Stimulated activated CD8-positive, alpha-beta memory T cell treated with anti-CD3 and anti-CD28 coated beads, Interleukin-4, amount 100 ng/mL, for 48 hours (primary cell): ENCODE measurements at regions not wholly inside any gene's neighbourhood (a gene's known extent, or its start where the extent isn't known, plus 50 kb on each side); places are given as distances from the start of the nearest gene placed in this dataset.
"Not testable (repeated sequence)": the region's sequence is repeated elsewhere in the genome, so short reads cannot be mapped to it uniquely, and the experiment has no call there.

Source experiments
- DNase-seq: peaks from one replicate; pipeline ENCODE4 v3.0.0-alpha.2; 2020

- DNase-seq, result not testable (repeated sequence)
Observed at GRCh38 chr1:206256935-206257334, 53.6 kb downstream of the SRGAP2 start.

DNA sequence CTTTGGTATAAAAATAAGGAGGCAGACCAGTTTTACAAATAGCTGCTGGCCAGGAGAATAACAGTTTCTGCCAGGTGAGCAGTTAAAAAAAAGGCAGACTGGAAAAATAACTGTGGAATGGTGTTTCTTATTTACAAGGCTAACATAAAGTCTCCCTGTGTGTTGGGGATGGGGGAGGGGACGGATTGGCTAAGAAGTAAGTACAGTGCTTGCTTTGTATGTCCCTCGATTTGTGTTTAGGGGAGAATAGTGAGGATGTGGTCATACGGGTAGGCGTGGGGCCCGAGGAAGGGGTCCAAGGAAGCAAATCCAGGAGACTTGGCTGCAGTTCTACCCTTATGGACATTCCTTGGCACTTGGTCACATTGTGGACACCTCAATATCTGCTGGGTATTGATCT is 58.1 kb downstream of the SRGAP2 start:
- DNase-seq, result not testable (repeated sequence)

GRCh38 chr1:206262424-206262823 is 59.1 kb downstream of the SRGAP2 start:
- DNase-seq, result not testable (repeated sequence)

DNA sequence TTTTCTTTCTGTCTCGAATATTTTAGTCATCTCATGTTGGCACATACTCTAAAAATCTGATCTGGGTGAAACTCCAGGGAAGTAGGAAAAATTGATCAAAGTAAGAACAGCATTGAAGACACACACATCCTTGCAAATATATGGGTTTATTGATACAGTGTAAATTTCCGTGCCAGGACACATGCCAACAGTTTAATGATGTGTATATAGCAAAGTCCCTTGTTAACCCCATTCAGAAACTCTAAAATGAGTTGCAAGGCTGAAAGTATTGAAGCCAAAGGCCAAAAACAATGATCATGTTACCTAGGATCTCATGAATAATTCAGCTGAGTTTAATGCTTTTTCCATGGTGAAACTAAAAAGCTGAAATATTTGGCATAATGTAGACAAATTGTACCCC is 61.6 kb downstream of the SRGAP2 start:
- DNase-seq, result not testable (repeated sequence)

DNA sequence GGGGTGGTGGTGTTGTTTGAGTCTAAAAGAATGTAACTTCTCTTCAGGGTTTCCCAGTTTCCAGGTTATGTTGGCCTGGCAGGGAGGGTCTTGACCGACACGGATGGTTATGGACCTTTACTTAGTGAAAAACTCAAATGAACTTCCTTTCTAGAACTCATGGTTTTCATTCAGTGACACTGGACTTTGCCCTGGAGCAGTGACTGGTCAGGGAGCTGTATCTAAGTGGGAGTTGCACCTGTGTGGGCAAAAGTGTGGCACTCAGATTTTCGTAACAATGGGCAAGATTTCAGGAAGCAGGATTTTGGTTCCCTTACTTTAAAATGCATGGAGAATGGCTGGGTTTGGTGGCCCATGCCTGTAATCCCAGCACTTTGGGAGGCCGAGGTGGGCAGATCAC is 67.8 kb downstream of the SRGAP2 start:
- DNase-seq, result not testable (repeated sequence)

- DNase-seq, result not testable (repeated sequence)
Observed at GRCh38 chr1:206273104-206273503, 69.8 kb downstream of the SRGAP2 start.

DNA sequence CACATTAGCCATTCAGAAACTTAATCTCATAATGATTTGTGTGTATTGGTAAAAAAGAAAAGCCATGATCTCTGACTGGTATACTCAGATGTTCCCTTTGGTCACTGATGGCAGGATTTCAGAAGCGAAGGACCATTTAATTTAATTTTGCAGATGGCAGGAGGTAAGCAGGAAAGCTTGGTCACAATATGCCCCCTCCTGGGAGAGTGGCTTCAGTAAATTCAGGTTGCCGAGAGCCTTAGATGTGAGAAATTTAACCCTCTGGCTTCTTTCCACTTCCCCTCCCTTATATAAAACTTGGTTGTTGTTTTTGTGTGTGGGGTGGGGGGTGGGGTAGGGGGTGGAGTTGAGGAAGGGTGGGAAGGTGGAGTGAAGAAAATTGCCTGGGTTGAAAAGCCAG is 72.8 kb downstream of the SRGAP2 start:
- DNase-seq, result not testable (repeated sequence)

GRCh38 chr1:206278683-206279082 is 75.3 kb downstream of the SRGAP2 start:
- not testable (repeated sequence) for DNase-seq

GRCh38 chr1:206280683-206281082 is 77.3 kb downstream of the SRGAP2 start:
- not testable (repeated sequence) for DNase-seq

- not testable (repeated sequence) for DNase-seq
Observed at GRCh38 chr1:206281912-206282654, 78.7 kb downstream of the SRGAP2 start.

DNA sequence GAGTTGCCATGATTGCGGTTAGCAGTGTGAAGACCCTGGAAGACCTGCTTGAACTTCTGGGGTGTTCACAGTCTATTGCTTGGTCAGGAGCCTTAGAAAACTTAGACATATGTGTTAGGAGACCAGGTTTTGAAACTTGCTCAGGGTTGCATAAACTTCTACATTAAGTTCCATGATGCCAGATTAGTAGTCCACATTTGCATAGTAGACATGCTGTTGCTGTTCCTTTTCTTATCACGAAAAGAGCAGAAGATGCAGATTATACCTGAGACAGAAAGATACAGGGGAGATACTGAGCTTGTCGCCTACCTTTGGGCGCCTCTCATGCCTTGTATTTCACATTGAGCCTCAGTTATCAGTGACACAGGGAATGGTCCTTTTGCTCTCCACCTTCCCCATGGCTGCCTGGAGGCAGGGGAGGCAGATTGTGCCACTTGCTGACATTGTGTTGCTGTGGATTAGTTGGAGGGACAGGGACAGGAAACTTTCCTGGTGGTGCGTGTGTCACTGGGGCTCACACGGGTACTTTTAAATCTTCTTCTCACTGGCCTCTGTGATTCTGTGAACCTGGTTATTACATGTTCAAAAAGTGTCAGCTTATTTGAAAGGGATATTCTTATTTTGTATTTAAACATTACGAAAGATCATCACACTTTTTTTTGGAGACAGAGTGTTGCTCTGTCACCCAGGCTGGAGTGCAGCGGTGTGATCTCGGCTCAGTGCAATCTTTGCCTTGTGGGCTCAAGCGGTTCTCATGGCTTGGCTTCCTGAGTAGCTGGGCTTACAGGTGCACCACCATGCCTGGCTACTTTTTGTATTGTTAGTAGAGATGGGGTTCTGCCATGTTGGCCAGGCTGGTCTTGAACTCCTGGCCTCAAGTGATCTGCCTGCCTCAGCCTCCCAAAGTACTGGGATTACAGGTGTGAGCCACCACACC is 82.0 kb downstream of the SRGAP2 start:
- not testable (repeated sequence) for DNase-seq

GRCh38 chr1:206287759-206288158 is 84.4 kb downstream of the SRGAP2 start:
- DNase-seq, result not testable (repeated sequence)

- not testable (repeated sequence) for DNase-seq
Observed at GRCh38 chr1:206288453-206288852, 85.1 kb downstream of the SRGAP2 start.

- not testable (repeated sequence) for DNase-seq
Observed at GRCh38 chr1:206297145-206298031, 94.0 kb downstream of the SRGAP2 start.

GRCh38 chr1:206298032-206298392 is 94.7 kb downstream of the SRGAP2 start:
- not testable (repeated sequence) for DNase-seq

GRCh38 chr1:206299181-206299791 is 95.9 kb downstream of the SRGAP2 start:
- DNase-seq, result not testable (repeated sequence)

DNA sequence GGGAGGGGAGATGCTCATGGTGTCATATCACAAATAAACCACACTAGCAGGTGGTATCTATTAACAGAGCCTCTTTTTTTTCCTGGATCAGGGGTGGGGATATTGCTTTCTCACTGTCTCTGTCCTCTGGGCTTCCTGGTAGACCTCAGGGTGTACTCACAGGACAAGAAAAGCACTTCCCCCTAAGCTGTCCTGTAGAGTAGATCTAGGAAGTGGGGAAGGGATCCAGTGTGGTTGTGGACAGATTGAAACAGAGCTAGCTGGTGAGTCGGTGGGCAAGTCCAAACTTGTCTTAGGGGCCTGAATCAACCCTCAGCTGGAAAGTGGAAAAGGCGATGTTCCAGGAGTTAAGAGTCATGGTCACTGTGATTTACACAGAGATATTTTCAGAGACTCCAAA is 96.6 kb downstream of the SRGAP2 start:
- DNase-seq, result not testable (repeated sequence)

DNA sequence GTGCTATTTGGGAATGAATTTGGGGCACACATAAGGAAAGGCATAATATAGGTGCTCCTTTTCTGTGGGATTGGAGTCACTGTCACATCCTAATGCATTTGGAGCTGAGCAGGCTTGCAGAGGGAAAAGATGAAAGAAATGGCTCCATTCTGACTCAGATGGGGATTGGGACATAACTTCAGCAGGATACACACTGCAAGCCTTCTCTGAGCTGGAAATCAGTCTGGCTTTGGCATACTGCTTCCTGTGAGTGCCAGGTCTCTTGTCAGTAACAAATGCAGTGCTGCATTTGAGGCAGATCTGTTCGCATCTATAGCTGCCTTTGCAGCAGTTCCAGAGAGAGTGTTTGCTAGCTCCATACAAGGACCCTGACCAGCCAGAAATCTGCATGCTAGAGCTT is 98.7 kb downstream of the SRGAP2 start:
- not testable (repeated sequence) for DNase-seq

- not testable (repeated sequence) for DNase-seq
Observed at GRCh38 chr1:206307442-206307841, 104.1 kb downstream of the SRGAP2 start.

DNA sequence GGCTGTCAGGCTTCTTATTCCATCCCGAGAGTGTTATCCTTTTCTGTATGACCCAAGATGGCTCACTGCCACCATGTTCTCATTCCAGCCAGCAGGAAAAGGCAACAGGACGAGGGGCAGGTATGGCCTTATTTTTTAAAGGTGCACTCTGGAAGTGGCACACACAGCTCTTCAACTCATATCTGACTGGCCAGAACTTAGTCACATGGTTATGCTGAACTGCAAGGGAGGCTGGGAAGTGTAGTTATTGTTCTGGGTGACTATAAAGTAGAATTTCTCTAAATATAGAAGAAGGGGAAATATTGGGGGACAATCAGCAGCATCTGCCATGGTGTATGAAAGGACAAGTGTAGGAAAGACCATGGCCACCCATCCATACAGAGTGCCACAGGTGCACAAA is 107.6 kb downstream of the SRGAP2 start:
- DNase-seq, result not testable (repeated sequence)

DNA sequence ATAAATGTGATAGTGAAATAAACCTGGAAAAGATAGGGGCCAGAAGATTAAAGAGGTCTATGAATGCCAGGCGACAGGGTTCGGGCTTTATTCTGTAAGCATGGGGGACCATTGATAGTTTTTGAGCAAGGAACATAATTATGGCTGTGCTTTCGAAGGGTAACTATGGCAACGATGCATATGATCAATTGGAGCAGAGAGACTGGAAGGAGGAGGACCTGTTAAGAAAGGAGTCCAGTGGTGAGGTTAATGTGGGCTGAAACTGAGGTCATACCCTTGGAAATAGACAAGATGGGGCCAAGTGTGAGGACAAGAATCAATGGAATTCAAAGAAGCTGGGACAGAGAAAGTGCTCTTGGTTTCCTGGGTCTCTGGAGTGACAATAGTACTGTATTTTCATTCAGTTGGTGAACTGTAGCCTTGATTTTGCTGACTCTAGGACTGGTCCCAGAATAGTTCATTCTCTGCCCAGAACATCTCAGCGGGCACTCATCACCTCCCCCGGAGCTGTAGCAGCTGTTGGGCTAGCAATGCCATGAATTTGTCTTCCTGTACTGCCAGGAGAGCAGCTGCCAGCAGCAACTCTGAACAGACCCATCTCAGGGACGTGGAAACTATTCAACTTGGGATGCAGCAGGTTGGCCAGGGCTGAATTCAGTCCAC is 108.4 kb downstream of the SRGAP2 start:
- DNase-seq, result not testable (repeated sequence)

DNA sequence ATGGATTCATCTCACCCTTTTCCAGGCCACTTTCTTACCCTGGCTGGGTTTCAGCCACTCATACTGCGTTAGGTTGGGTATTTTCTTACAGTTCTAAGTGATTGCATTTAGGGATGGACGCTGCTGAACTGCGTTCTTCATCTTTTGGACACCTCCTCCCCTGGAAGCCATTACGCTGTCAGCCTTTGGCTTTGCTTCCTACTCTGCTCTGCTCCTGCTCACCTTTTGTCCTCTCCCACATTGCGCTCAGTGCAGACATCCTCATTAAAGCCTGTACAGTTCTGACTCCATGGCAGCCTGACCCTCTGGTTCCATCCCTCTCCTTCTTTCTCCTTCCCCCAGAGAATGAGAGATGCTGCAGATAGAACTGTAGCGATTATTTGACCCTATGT is 108.9 kb downstream of the SRGAP2 start:
- not testable (repeated sequence) for DNase-seq
